ENCODE measurements at regions not wholly inside any gene's neighbourhood (a gene's known extent, or its start where the extent isn't known, plus 50 kb on each side); places are given as distances from the start of the nearest gene placed in this dataset.

DNA sequence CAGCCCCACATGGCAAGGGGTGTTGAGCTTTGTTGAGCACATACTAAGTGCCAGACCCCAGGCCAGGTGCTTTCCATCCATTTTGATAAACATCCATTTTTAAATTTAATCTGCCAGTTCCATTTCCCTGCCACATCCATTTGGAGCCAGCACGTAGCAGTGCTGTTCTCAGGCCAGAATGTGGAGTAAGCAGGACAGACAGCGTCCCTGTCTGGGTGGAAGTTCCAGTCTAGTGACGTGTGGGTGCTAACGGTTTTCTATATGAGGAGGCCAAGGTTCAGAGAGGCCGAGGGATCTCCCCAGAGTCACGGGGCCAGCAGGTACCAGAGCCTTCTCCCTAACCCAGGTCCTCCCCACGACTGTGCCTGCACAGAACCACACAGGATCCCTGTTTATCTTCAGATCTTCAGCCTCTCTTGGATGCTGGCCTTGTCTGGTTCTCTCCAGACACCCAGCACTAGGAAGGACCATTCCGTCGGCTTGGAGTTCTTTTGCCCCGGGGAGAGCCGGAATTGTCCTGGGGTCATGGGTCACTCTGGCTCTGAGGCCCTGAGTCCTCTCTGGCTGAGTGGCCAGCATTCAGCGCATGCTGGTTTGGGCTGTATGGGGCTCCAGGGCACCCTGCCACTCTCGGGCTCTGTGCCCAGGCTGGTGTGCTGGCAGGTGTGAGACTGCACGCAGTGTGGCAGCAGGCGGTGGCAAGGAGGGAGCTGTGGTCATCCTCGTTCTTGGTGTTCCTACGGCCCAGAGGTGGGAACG is 63.6 kb upstream of the PPARA start:
- Histone ChIP-seq H3K36me3 (ENCODE audit: insufficient read depth in 1 of 2, low read depth in 1 of 2) (peaks cover 0 to 15% of the 10 kb centered on the region in 2 donors), H3K4me3 (peak overlapping the region; percentile 48)

GRCh38 chr22:46087336-46087690 is 63.0 kb upstream of the PPARA start:
- DNase-seq (no peak), ATAC-seq (no peak)
- intact Hi-C loops (cut with DNase I), result no loop called here
- H3K27me3 ChIP-seq (ENCODE audit: insufficient read depth in 3 of 3, low read length in 2 of 3), result no peaks in the 10 kb centered on the region
- WGBS, 3 donors, result 30 to 46% (median 33%) methylated on average over 14 of the region's 14 CpGs
- H3K4me3 ChIP-seq, result peak overlapping the region; percentile 48
- no peaks in the 10 kb centered on the region for H3K9me3 ChIP-seq
- H3K27ac ChIP-seq, result peak overlapping the region; percentile 98
- no peak for TF ChIP-seq CTCF (IDR thresholded peaks at IDR 0.05)
- peaks cover 98% of the 10 kb centered on the region for H3K4me1 ChIP-seq
- H3K36me3 ChIP-seq (ENCODE audit: insufficient read depth in 1 of 2, low read depth in 1 of 2), result peaks cover 0 to 17% of the 10 kb centered on the region in 2 donors

More for the DNA sequence above, 63.6 kb upstream of the PPARA start:
- DNase-seq, result peak; percentile 47 to 70
- TF ChIP-seq CTCF (IDR thresholded peaks at IDR 0.05), result no peak
- H3K27me3 ChIP-seq (ENCODE audit: insufficient read depth in 3 of 3, low read length in 2 of 3), result no peaks in the 10 kb centered on the region
- intact Hi-C loops (cut with DNase I), result no loop called here
- 15 to 41% (median 15%) methylated on average over 18 of the region's 18 CpGs for WGBS, 3 donors
- peak in 1 of 4 donors; percentile 9 for ATAC-seq
- no peaks in the 10 kb centered on the region for H3K9me3 ChIP-seq
- peak overlapping the region; percentile 98 for H3K27ac ChIP-seq
- peaks cover 97% of the 10 kb centered on the region for H3K4me1 ChIP-seq

DNA sequence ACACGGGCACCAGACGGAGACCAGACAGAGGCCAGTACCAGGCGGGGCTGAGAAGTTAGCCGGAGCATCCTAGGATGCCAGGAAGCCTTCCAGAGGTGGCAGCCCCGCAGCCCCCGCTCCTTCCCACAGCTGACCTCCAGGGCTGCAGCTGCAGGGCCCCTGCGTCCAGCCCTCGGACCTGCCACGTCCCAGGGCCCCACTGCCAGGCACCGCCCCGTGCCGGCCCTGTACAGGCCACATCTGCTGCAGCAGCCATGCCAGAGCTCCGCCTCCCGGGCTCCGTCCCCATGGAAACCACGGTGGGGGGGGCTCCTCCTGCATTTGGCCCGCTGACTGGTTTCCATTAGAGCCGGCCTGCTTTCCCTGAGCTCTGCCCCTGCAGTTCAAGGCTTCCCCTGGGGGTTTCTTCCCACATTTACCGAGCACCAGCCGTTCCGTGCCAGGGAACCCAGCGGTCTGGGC is 62.5 kb upstream of the PPARA start:
- peaks cover 0 to 17% of the 10 kb centered on the region in 2 donors for H3K36me3 ChIP-seq (ENCODE audit: insufficient read depth in 1 of 2, low read depth in 1 of 2)
- H3K4me3 ChIP-seq, result peak overlapping the region; percentile 48
- ATAC-seq, result peak; percentile 54 to 65 (median 62)
- TF ChIP-seq CTCF (IDR thresholded peaks at IDR 0.05), result no peak
- no peaks in the 10 kb centered on the region for H3K9me3 ChIP-seq
- WGBS, 3 donors, result 2 to 11% (median 6%) methylated on average over 14 to 22 of the region's 22 CpGs
- DNase-seq, result peak; percentile 93 to 96
- H3K27me3 ChIP-seq (ENCODE audit: insufficient read depth in 3 of 3, low read length in 2 of 3), result no peaks in the 10 kb centered on the region
- intact Hi-C loops (cut with DNase I), result no loop called here
- H3K4me1 ChIP-seq, result peaks cover 98% of the 10 kb centered on the region
- peak overlapping the region; percentile 98 for H3K27ac ChIP-seq

- H3K4me3 ChIP-seq, result peak overlapping the region; percentile 48
- DNase-seq, result peak; percentile 74 to 88
- H3K36me3 ChIP-seq (ENCODE audit: insufficient read depth in 1 of 2, low read depth in 1 of 2), result peaks cover 0 to 22% of the 10 kb centered on the region in 2 donors
- no peaks in the 10 kb centered on the region for H3K27me3 ChIP-seq (ENCODE audit: insufficient read depth in 3 of 3, low read length in 2 of 3)
- WGBS, 3 donors, result 4 to 15% (median 8%) methylated on average over 25 of the region's 25 CpGs
- TF ChIP-seq CTCF (IDR thresholded peaks at IDR 0.05), result no peak
- H3K4me1 ChIP-seq, result peaks cover 98% of the 10 kb centered on the region
- no peaks in the 10 kb centered on the region for H3K9me3 ChIP-seq
- intact Hi-C loops (cut with DNase I), result no loop called here
- peak overlapping the region; percentile 98 for H3K27ac ChIP-seq
- ATAC-seq, result peak; percentile 26 to 57 (median 48)
Measured at GRCh38 chr22:46088541-46089311, 61.6 kb upstream of the PPARA start.

Measured in psoas muscle (tissue), 7 donors.